Right cardiac atrium (tissue), 5 donors: ENCODE measurements at regions not wholly inside any gene's neighbourhood (a gene's known extent, or its start where the extent isn't known, plus 50 kb on each side); places are given as distances from the start of the nearest gene placed in this dataset.

Source experiments
- ATAC-seq, 2 donors: fragments of 200-7000 bp; cut with Tn5 transposase; one replicate each; pipeline versions ENCODE4 v1.8.0 to v1.9.1; 2020; ENCODE audit warnings: moderate library complexity in 2 of 2, mild to moderate bottlenecking in 1 of 2
- DNase-seq, 3 donors: peaks; one replicate each; pipeline ENCODE4 v3.0.0-alpha.2; 2020
- H3K27ac ChIP-seq: one replicate; pipeline ENCODE4 v1.5.1; 2013; ENCODE audit warnings: mild to moderate bottlenecking, low read length, control low read depth, moderate library complexity
- H3K27me3 ChIP-seq: one replicate; pipeline ENCODE4 v1.6.1; 2013; ENCODE audit not compliant: control insufficient read depth, insufficient read depth
- H3K4me1 ChIP-seq: one replicate; pipeline ENCODE4 v1.6.1; 2013; ENCODE audit warnings: low read length; ENCODE audit not compliant: control insufficient read depth, insufficient read depth
- H3K4me3 ChIP-seq: one replicate; pipeline ENCODE4 v1.5.1; 2013; ENCODE audit warnings: low read length, control low read depth
- H3K9me3 ChIP-seq: one replicate; pipeline ENCODE4 v1.6.1; 2013; ENCODE audit warnings: low read length; ENCODE audit not compliant: control insufficient read depth
- WGBS: extraction: QIAGEN DNeasy Blood & Tissue Kit; methylation state at CpG from one replicate; pipeline ENCODE4 v1.1.7; 2013; 5-methylcytosine and 5-hydroxymethylcytosine counted together
- intact Hi-C, 4 donors: fragments of 100-400 bp; cut with DNase I; formaldehyde crosslinking; loops; one replicate each; pipeline versions ENCODE4 v1.11.0 to v1.14.0; 2022 to 2023
- donor health status: healthy with polysubstance abuse.
- donor health status: DM: no; HTN: yes; CAD: no.
- donor health status: DM: no; HTN: no; CAD: no.
- donor health status: DM: no; HTN: yes; CAD: no; lungs with severe emphysema.
- donor health status: DM: yes; HTN: yes; CAD: no.

- Histone ChIP-seq H3K4me1 (no peaks in the 10 kb centered on the region), H3K4me3 (no peak overlapping the region), H3K27me3 (no peaks in the 10 kb centered on the region), H3K27ac (no peak overlapping the region), H3K9me3 (peaks cover 2% of the 10 kb centered on the region)
- ATAC-seq (no peak), DNase-seq (peak in 2 of 3 donors; percentile 9 to 26)
- 93% methylated on average over 9 of the region's 9 CpGs for WGBS
- intact Hi-C loops = no loop called here
Measured at GRCh38 chr22:48729499-48730171, 1098.0 kb downstream of the BRD1 start.

GRCh38 chr22:48727454-48728058, 1100.1 kb downstream of the BRD1 start:
- Histone ChIP-seq H3K27ac (no peak overlapping the region), H3K9me3 (peaks cover 2% of the 10 kb centered on the region), H3K27me3 (no peaks in the 10 kb centered on the region), H3K4me3 (no peak overlapping the region), H3K4me1 (no peaks in the 10 kb centered on the region)
- intact Hi-C loops = no loop called here
- ATAC-seq (no peak), DNase-seq (no peak)
- WGBS = 77% methylated on average over 3 of the region's 3 CpGs

- no peak for DNase-seq
- Histone ChIP-seq H3K4me1 (no peaks in the 10 kb centered on the region), H3K9me3 (peaks cover 2% of the 10 kb centered on the region), H3K4me3 (no peak overlapping the region), H3K27ac (no peak overlapping the region), H3K27me3 (no peaks in the 10 kb centered on the region)
- 76% methylated on average over 12 of the region's 12 CpGs for WGBS
- intact Hi-C loops = no loop called here
- no peak for ATAC-seq
Measured at GRCh38 chr22:48724899-48725298, 1102.8 kb downstream of the BRD1 start.

- Histone ChIP-seq H3K27ac (no peak overlapping the region), H3K27me3 (no peaks in the 10 kb centered on the region), H3K4me1 (no peaks in the 10 kb centered on the region), H3K4me3 (no peak overlapping the region), H3K9me3 (peaks cover 2% of the 10 kb centered on the region)
- ATAC-seq (no peak), DNase-seq (no peak)
- 88% methylated on average over 10 of the region's 10 CpGs for WGBS
- intact Hi-C loops = no loop called here
Measured at GRCh38 chr22:48722661-48723060, 1105.0 kb downstream of the BRD1 start.

GRCh38 chr22:48721395-48721669, 1106.3 kb downstream of the BRD1 start:
- no peak for ATAC-seq
- Histone ChIP-seq H3K27me3 (no peaks in the 10 kb centered on the region), H3K27ac (no peak overlapping the region), H3K4me1 (no peaks in the 10 kb centered on the region), H3K4me3 (no peak overlapping the region), H3K9me3 (peaks cover 2% of the 10 kb centered on the region)
- WGBS = 80% methylated on average over 3 of the region's 3 CpGs
- no peak for DNase-seq
- intact Hi-C loops = no loop called here

- ATAC-seq (no peak), DNase-seq (peak in 1 of 3 donors; percentile 34)
- Histone ChIP-seq H3K27me3 (no peaks in the 10 kb centered on the region), H3K4me1 (no peaks in the 10 kb centered on the region), H3K4me3 (no peak overlapping the region), H3K9me3 (no peaks in the 10 kb centered on the region), H3K27ac (no peak overlapping the region)
- intact Hi-C loops = no loop called here
- 82% methylated on average over 20 of the region's 20 CpGs for WGBS
Measured at GRCh38 chr22:48720662-48721394, 1106.8 kb downstream of the BRD1 start.

GRCh38 chr22:48719978-48720661, 1107.6 kb downstream of the BRD1 start:
- no peak for ATAC-seq
- Histone ChIP-seq H3K27ac (no peak overlapping the region), H3K4me1 (no peaks in the 10 kb centered on the region), H3K9me3 (no peaks in the 10 kb centered on the region), H3K4me3 (no peak overlapping the region), H3K27me3 (no peaks in the 10 kb centered on the region)
- DNase-seq = peak in 1 of 3 donors; percentile 7
- 69% methylated on average over 23 of the region's 23 CpGs for WGBS
- intact Hi-C loops = no loop called here

GRCh38 chr22:48718818-48719500, 1108.7 kb downstream of the BRD1 start:
- Histone ChIP-seq H3K4me1 (no peaks in the 10 kb centered on the region), H3K4me3 (no peak overlapping the region), H3K27me3 (no peaks in the 10 kb centered on the region), H3K27ac (no peak overlapping the region), H3K9me3 (no peaks in the 10 kb centered on the region)
- 66% methylated on average over 22 of the region's 22 CpGs for WGBS
- intact Hi-C loops = no loop called here
- ATAC-seq (no peak), DNase-seq (peak in 2 of 3 donors; percentile 25 to 42)

- ATAC-seq (peak in 1 of 2 donors; percentile 14), DNase-seq (peak in 1 of 3 donors; percentile 46)
- H3K4me3 ChIP-seq = no peak overlapping the region
- WGBS = 73% methylated on average over 31 of the region's 31 CpGs
- no peaks in the 10 kb centered on the region for H3K9me3 ChIP-seq
- H3K4me1 ChIP-seq = no peaks in the 10 kb centered on the region
- no peaks in the 10 kb centered on the region for H3K27me3 ChIP-seq
- no peak overlapping the region for H3K27ac ChIP-seq
- intact Hi-C loops = no loop called here
Measured at GRCh38 chr22:48717883-48718817, 1109.5 kb downstream of the BRD1 start.
